ENCODE measurements at regions not wholly inside any gene's neighbourhood (a gene's known extent, or its start where the extent isn't known, plus 50 kb on each side); places are given as distances from the start of the nearest gene placed in this dataset.

GRCh38 chr5:175588709-175589429, 69.0 kb upstream of the HRH2 start:
- intact Hi-C loops (cut with micrococcal nuclease; ENCODE audit: unreplicated experiment) = no loop called here
- CTCF ChIA-PET = no interaction called here
- Histone ChIP-seq H3K4me3 (ENCODE audit: low read depth, low read length, poor library complexity, severe bottlenecking) (no peak overlapping the region), H3K27ac (ENCODE audit: low read depth, low read length, poor library complexity, severe bottlenecking) (no peak overlapping the region), H3K4me1 (ENCODE audit: insufficient read depth, low read length, poor library complexity, severe bottlenecking) (no peaks in the 10 kb centered on the region), H3K36me3 (ENCODE audit: insufficient read depth, low read length, poor library complexity, severe bottlenecking) (no peaks in the 10 kb centered on the region), H3K27me3 (replicated peaks; ENCODE audit: insufficient read depth, low read depth, low read length, poor library complexity) (peaks cover 4% of the 10 kb centered on the region), H3K9me3 (ENCODE audit: low read depth, low read length, poor library complexity, severe bottlenecking) (no peaks in the 10 kb centered on the region)
- TF ChIP-seq CTCF (conservative IDR thresholded peaks at IDR 0.05; ENCODE audit: low read depth, low read length) (no peak), EZH2 (IDR thresholded peaks at IDR 0.05; ENCODE audit: borderline replicate concordance, low read depth, low read length, poor library complexity, severe bottlenecking) (no peak)
- no TSS peak for BruUV-seq (replicated peaks)
- POLR2A ChIA-PET (ENCODE audit: low non-redundant PET) = no interaction called here
- no peak for DNase-seq (ENCODE audit: low spot score)

GRCh38 chr5:175589714-175590113, 68.2 kb upstream of the HRH2 start:
- intact Hi-C loops (cut with micrococcal nuclease; ENCODE audit: unreplicated experiment) = no loop called here
- no TSS peak for BruUV-seq (replicated peaks)

GRCh38 chr5:175590471-175590881, 67.4 kb upstream of the HRH2 start:
- ChIA-PET POLR2A (ENCODE audit: low non-redundant PET) (no interaction called here), CTCF (no interaction called here)
- no TSS peak for BruUV-seq (replicated peaks)
- peaks cover 4% of the 10 kb centered on the region for H3K27me3 ChIP-seq (replicated peaks; ENCODE audit: insufficient read depth, low read depth, low read length, poor library complexity)
- H3K4me1 ChIP-seq (ENCODE audit: insufficient read depth, low read length, poor library complexity, severe bottlenecking) = no peaks in the 10 kb centered on the region
- H3K27ac ChIP-seq (ENCODE audit: low read depth, low read length, poor library complexity, severe bottlenecking) = no peak overlapping the region
- intact Hi-C loops (cut with micrococcal nuclease; ENCODE audit: unreplicated experiment) = no loop called here
- H3K36me3 ChIP-seq (ENCODE audit: insufficient read depth, low read length, poor library complexity, severe bottlenecking) = no peaks in the 10 kb centered on the region
- DNase-seq (ENCODE audit: low spot score) = peak; percentile 53
- H3K9me3 ChIP-seq (ENCODE audit: low read depth, low read length, poor library complexity, severe bottlenecking) = no peaks in the 10 kb centered on the region
- TF ChIP-seq CTCF (conservative IDR thresholded peaks at IDR 0.05; ENCODE audit: low read depth, low read length) (no peak), EZH2 (IDR thresholded peaks at IDR 0.05; ENCODE audit: borderline replicate concordance, low read depth, low read length, poor library complexity, severe bottlenecking) (no peak)
- H3K4me3 ChIP-seq (ENCODE audit: low read depth, low read length, poor library complexity, severe bottlenecking) = no peak overlapping the region

More at GRCh38 chr5:175589714-175590113, 68.2 kb upstream of the HRH2 start:
- DNase-seq (ENCODE audit: low spot score) = no peak
- Histone ChIP-seq H3K9me3 (ENCODE audit: low read depth, low read length, poor library complexity, severe bottlenecking) (no peaks in the 10 kb centered on the region), H3K4me1 (ENCODE audit: insufficient read depth, low read length, poor library complexity, severe bottlenecking) (no peaks in the 10 kb centered on the region), H3K27ac (ENCODE audit: low read depth, low read length, poor library complexity, severe bottlenecking) (no peak overlapping the region), H3K27me3 (replicated peaks; ENCODE audit: insufficient read depth, low read depth, low read length, poor library complexity) (peaks cover 4% of the 10 kb centered on the region), H3K4me3 (ENCODE audit: low read depth, low read length, poor library complexity, severe bottlenecking) (no peak overlapping the region), H3K36me3 (ENCODE audit: insufficient read depth, low read length, poor library complexity, severe bottlenecking) (no peaks in the 10 kb centered on the region)
- TF ChIP-seq EZH2 (IDR thresholded peaks at IDR 0.05; ENCODE audit: borderline replicate concordance, low read depth, low read length, poor library complexity, severe bottlenecking) (no peak), CTCF (conservative IDR thresholded peaks at IDR 0.05; ENCODE audit: low read depth, low read length) (no peak)
- ChIA-PET CTCF (no interaction called here), POLR2A (ENCODE audit: low non-redundant PET) (no interaction called here)

Data from A673 (cell line).